ENCODE measurements at regions not wholly inside any gene's neighbourhood (a gene's known extent, or its start where the extent isn't known, plus 50 kb on each side); places are given as distances from the start of the nearest gene placed in this dataset.

- H2AK5ac ChIP-seq (ENCODE audit: insufficient read length, low read length) = no peak overlapping the region
- H3K4me1 Mint-ChIP-seq = 0 out of 4 replicates have a peak, but pooled peaks cover 0 to 2% of the 10 kb centered on the region in 2 experiments
- no peak overlapping the region for H4K91ac ChIP-seq (ENCODE audit: insufficient read length, low read depth, low read length)
Observed at GRCh38 chr5:133744960-133745308, 132.6 kb upstream of the FSTL4 start.

More at GRCh38 chr5:133744960-133745308, 132.6 kb upstream of the FSTL4 start:
- Histone ChIP-seq H4K20me1 (ENCODE audit: control insufficient read depth, insufficient read depth, insufficient read length) (no peaks in the 10 kb centered on the region), H3K9ac (ENCODE audit: extremely low read depth, insufficient read length, low read length) (no peak overlapping the region), H2BK15ac (ENCODE audit: low read depth, low read length) (no peak overlapping the region), H2BK120ac (ENCODE audit: low read depth, low read length, poor library complexity, severe bottlenecking) (no peak overlapping the region), H3T11ph (ENCODE audit: low read length) (no peak overlapping the region), H3K23ac (ENCODE audit: insufficient read length, low read depth, low read length) (no peak overlapping the region), H3K79me2 (ENCODE audit: insufficient read depth, low read length) (no peaks in the 10 kb centered on the region), H3K4me2 (ENCODE audit: insufficient read depth, insufficient read length, low read length) (no peak overlapping the region), H3K14ac (ENCODE audit: insufficient read depth, low read length) (no peak overlapping the region), H3K27me3 (ENCODE audit: insufficient read depth, low read length) (no peaks in the 10 kb centered on the region), H3K9me3 (ENCODE audit: control insufficient read depth, low read depth, low read length) (no peaks in the 10 kb centered on the region), H3K27ac (ENCODE audit: insufficient read length, low read depth, low read length) (no peak overlapping the region), H2BK5ac (ENCODE audit: insufficient read length, low read length) (no peak overlapping the region), H3K79me1 (ENCODE audit: insufficient read depth, low read depth, low read length, poor library complexity, severe bottlenecking) (no peaks in the 10 kb centered on the region), H4K5ac (ENCODE audit: insufficient read length, low read depth, low read length) (no peak overlapping the region), H2BK12ac (ENCODE audit: insufficient read length, low read depth, low read length) (no peak overlapping the region), H4K8ac (replicated peaks; ENCODE audit: insufficient read length, low read depth, low read length) (no peak overlapping the region), H3K4me1 (ENCODE audit: insufficient read depth, low read length) (no peaks in the 10 kb centered on the region), H3K56ac (ENCODE audit: insufficient read length, low read depth, low read length) (no peak overlapping the region), H2BK20ac (ENCODE audit: low read depth, low read length, poor library complexity, severe bottlenecking) (no peak overlapping the region), H3K18ac (ENCODE audit: insufficient read length, low read depth, low read length) (no peak overlapping the region), H2AFZ (ENCODE audit: low read length) (no peak overlapping the region), H3K4ac (ENCODE audit: low read depth, low read length) (no peak overlapping the region), H3K23me2 (ENCODE audit: insufficient read length, low read depth, low read length, poor library complexity, severe bottlenecking) (no peaks in the 10 kb centered on the region)
- no peak for DNase-seq
- no peaks in the 10 kb centered on the region; a peak in 2 of 5 replicates for H3K9me3 Mint-ChIP-seq
- no peak overlapping the region for H3K4me3 Mint-ChIP-seq
- WGBS (ENCODE audit: extremely low coverage, insufficient read length, low lambda C conversion rate) = no CpG with 5 or more reads among the region's 3 CpGs
- H3K27ac Mint-ChIP-seq = no peak overlapping the region
- H3K27me3 Mint-ChIP-seq (ENCODE audit: low read depth) = peaks cover 6% of the 10 kb centered on the region
- no peak for TF ChIP-seq CTCF (conservative IDR thresholded peaks at IDR 0.05)
- no peaks in the 10 kb centered on the region; a peak in 1 of 7 replicates for H3K36me3 Mint-ChIP-seq (ENCODE audit: insufficient read depth in 1 of 3, low read depth in 3 of 3)
